ENCODE measurements at regions not wholly inside any gene's neighbourhood (a gene's known extent, or its start where the extent isn't known, plus 50 kb on each side); places are given as distances from the start of the nearest gene placed in this dataset.

- no peaks in the 10 kb centered on the region for H3K4me1 ChIP-seq (ENCODE audit: control insufficient read depth, extremely low read depth, insufficient read depth, low read length)
- H3K27ac ChIP-seq (ENCODE audit: insufficient read depth, low read depth, low read length): no peak overlapping the region
- no peaks in the 10 kb centered on the region for H3K27me3 ChIP-seq (ENCODE audit: control insufficient read depth in 2 of 2, insufficient read depth in 2 of 2, low read length in 2 of 2)
- no peak overlapping the region for H3K9ac ChIP-seq (replicated peaks; ENCODE audit: extremely low read depth, insufficient read depth, low read length)
- no TSS peak for BruUV-seq (replicated peaks)
- H4K20me1 ChIP-seq (replicated peaks; ENCODE audit: control insufficient read depth, extremely low read depth, insufficient read depth, low read length): no peaks in the 10 kb centered on the region
- TF ChIP-seq MYC (IDR thresholded peaks at IDR 0.05; ENCODE audit: low read depth, low read length) (no peak), CTCF (IDR thresholded peaks at IDR 0.05; ENCODE audit: extremely low read depth in 1 of 2, insufficient read depth in 1 of 2, low read depth in 1 of 2, low read length in 2 of 2) (no peak), POLR2A (IDR thresholded peaks at IDR 0.05; ENCODE audit: low read depth, low read length) (no peak), EZH2 (IDR thresholded peaks at IDR 0.05; ENCODE audit: borderline replicate concordance, low read depth, low read length, severe bottlenecking) (no peak), MAX (IDR thresholded peaks at IDR 0.05; ENCODE audit: insufficient read depth, insufficient read length) (no peak), JUN (IDR thresholded peaks at IDR 0.05; ENCODE audit: borderline replicate concordance, insufficient read depth, insufficient read length, low read depth) (no peak), POLR2AphosphoS5 (IDR thresholded peaks at IDR 0.05; ENCODE audit: insufficient read depth, low read depth, low read length) (no peak), FOS (IDR thresholded peaks at IDR 0.05; ENCODE audit: borderline replicate concordance, insufficient read depth, low read length) (no peak), GATA2 (IDR thresholded peaks at IDR 0.05; ENCODE audit: insufficient read depth, insufficient read length, low read depth, low read length) (no peak)
- H3K4me3 ChIP-seq (replicated peaks in 1 of 3; ENCODE audit: insufficient read depth in 1 of 3, low read depth in 1 of 3, low read length in 3 of 3): no peak overlapping the region
- ChIA-PET POLR2A (no interaction called here), CTCF (interaction anchor here (2.8 to 3.3 kb wide), 2 partner anchors 28 to 873 kb away, joined by 28 to 43 read pairs; no protein-coding TSS in a partner anchor)
- no peaks in the 10 kb centered on the region for H3K9me3 ChIP-seq (replicated peaks; ENCODE audit: control insufficient read depth, insufficient read depth, low read length)
- H3K9me1 ChIP-seq (replicated peaks; ENCODE audit: control insufficient read depth, extremely low read depth, insufficient read depth, low read length): no peaks in the 10 kb centered on the region
- no peaks in the 10 kb centered on the region for H3K79me2 ChIP-seq (ENCODE audit: control insufficient read depth, insufficient read depth, low read length)
- H3K36me3 ChIP-seq (ENCODE audit: control insufficient read depth in 2 of 2, extremely low read depth in 1 of 2, insufficient read depth in 2 of 2, low read length in 2 of 2): no peaks in the 10 kb centered on the region
- FAIRE-seq: no peak
- no peak for DNase-seq (ENCODE audit: low read depth, low spot score)
- H3K4me2 ChIP-seq (ENCODE audit: insufficient read depth, low read length): no peak overlapping the region
- no peak overlapping the region for H2AFZ ChIP-seq (ENCODE audit: low read depth, low read length)
- intact Hi-C loops (cut with micrococcal nuclease) (loop anchor here (5.0 kb wide), 1 partner anchor 474 kb away; no protein-coding TSS in a partner anchor), dilution Hi-C loops (cut with MboI; ENCODE audit: extremely low pct_ligation_motif_present, low sequenced_read_pairs) (no loop called here)
Measured at GRCh38 chr3:22088204-22088603, 337.2 kb upstream of the ZNF385D start.

Measured in endothelial cell of umbilical vein (primary cell).